ENCODE measurements at regions not wholly inside any gene's neighbourhood (a gene's known extent, or its start where the extent isn't known, plus 50 kb on each side); places are given as distances from the start of the nearest gene placed in this dataset.

DNA sequence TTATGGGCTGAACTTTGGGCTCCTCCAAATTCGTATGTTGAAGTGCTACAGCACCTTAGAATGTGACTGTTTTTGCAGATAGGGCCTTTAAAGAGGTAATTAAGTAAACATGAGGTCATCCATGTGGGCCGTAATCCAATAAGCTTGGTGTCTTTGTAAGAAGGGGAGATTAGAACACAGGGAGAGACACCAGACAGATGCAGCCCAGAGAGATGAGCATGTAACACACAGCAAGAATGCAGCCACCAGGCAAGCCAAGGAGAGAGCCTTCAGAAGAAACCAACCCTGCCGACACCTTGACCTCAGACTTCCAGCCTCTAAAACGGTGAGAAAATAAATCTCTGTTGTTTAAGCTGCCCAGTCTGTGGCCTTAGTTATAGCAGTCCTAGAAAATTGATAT, 74.3 kb downstream of the HRH4 start:
- WGBS (ENCODE audit: missing lambda C conversion rate), result 36% methylated on average over 4 of the region's 4 CpGs
- H3K4me1 ChIP-seq, result no peaks in the 10 kb centered on the region

GRCh38 chr18:24535527-24536295, 75.3 kb downstream of the HRH4 start:
- FAIRE-seq (no peak), DNase-seq (ENCODE audit: low read depth in 1 of 2, low spot score in 1 of 2) (no peak), ATAC-seq (no peak)
- WGBS (ENCODE audit: missing lambda C conversion rate), result 1% methylated on average over 3 of the region's 3 CpGs
- ChIA-PET POLR2A (no interaction called here), CTCF (no interaction called here)
- H3K4me2 ChIP-seq, result no peak overlapping the region
- H3K4me3 ChIP-seq, result no peak overlapping the region
- H3K9me3 ChIP-seq, result no peaks in the 10 kb centered on the region
- TF ChIP-seq HOXB5 (CRISPR knock-in tag; IDR thresholded peaks at IDR 0.05), result no peak
- no peak for TF ChIP-seq CHD2 (IDR thresholded peaks at IDR 0.05; ENCODE audit: low read length, partially characterized antibody)
- H3K27ac ChIP-seq, result no peak overlapping the region
- no peaks in the 10 kb centered on the region for H3K4me1 ChIP-seq

More for the DNA sequence above, 74.3 kb downstream of the HRH4 start:
- TF ChIP-seq MAFK (IDR thresholded peaks at IDR 0.05; ENCODE audit: partially characterized antibody), result no peak
- TF ChIP-seq CHD2 (IDR thresholded peaks at IDR 0.05; ENCODE audit: low read length, partially characterized antibody), result no peak
- TF ChIP-seq RFX5 (IDR thresholded peaks at IDR 0.05), result no peak
- TF ChIP-seq, protein P1, sequence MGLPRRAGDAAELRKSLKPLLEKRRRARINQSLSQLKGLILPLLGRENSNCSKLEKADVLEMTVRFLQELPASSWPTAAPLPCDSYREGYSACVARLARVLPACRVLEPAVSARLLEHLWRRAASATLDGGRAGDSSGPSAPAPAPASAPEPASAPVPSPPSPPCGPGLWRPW (IDR thresholded peaks at IDR 0.05), result no peak
- TF ChIP-seq, protein P2, sequence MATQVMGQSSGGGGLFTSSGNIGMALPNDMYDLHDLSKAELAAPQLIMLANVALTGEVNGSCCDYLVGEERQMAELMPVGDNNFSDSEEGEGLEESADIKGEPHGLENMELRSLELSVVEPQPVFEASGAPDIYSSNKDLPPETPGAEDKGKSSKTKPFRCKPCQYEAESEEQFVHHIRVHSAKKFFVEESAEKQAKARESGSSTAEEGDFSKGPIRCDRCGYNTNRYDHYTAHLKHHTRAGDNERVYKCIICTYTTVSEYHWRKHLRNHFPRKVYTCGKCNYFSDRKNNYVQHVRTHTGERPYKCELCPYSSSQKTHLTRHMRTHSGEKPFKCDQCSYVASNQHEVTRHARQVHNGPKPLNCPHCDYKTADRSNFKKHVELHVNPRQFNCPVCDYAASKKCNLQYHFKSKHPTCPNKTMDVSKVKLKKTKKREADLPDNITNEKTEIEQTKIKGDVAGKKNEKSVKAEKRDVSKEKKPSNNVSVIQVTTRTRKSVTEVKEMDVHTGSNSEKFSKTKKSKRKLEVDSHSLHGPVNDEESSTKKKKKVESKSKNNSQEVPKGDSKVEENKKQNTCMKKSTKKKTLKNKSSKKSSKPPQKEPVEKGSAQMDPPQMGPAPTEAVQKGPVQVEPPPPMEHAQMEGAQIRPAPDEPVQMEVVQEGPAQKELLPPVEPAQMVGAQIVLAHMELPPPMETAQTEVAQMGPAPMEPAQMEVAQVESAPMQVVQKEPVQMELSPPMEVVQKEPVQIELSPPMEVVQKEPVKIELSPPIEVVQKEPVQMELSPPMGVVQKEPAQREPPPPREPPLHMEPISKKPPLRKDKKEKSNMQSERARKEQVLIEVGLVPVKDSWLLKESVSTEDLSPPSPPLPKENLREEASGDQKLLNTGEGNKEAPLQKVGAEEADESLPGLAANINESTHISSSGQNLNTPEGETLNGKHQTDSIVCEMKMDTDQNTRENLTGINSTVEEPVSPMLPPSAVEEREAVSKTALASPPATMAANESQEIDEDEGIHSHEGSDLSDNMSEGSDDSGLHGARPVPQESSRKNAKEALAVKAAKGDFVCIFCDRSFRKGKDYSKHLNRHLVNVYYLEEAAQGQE (IDR thresholded peaks at IDR 0.05), result no peak
- no peak overlapping the region for H3K27ac ChIP-seq
- H3K4me2 ChIP-seq, result no peak overlapping the region
- ChIA-PET CTCF (interaction anchor here (1.2 kb wide), 1 partner anchor 9 kb away, joined by 3 read pairs; no protein-coding TSS in a partner anchor), POLR2A (no interaction called here)
- H3K4me3 ChIP-seq, result no peak overlapping the region
- DNase-seq (ENCODE audit: low read depth in 1 of 2, low spot score in 1 of 2) (no peak), ATAC-seq (no peak), FAIRE-seq (no peak)
- H3K9me3 ChIP-seq, result no peaks in the 10 kb centered on the region

GRCh38 chr18:24536326-24536725, 75.9 kb downstream of the HRH4 start:
- H3K4me3 ChIP-seq, result no peak overlapping the region
- POLR2A ChIA-PET, result no interaction called here
- ATAC-seq (no peak), FAIRE-seq (no peak), DNase-seq (ENCODE audit: low read depth in 1 of 2, low spot score in 1 of 2) (no peak)
- H3K4me2 ChIP-seq, result no peak overlapping the region
- no peak overlapping the region for H3K27ac ChIP-seq
- H3K9me3 ChIP-seq, result no peaks in the 10 kb centered on the region
- CTCF ChIA-PET, result no interaction called here
- no peaks in the 10 kb centered on the region for H3K4me1 ChIP-seq
- no peak for TF ChIP-seq RFX5 (IDR thresholded peaks at IDR 0.05)
- no peak for TF ChIP-seq KDM5A (IDR thresholded peaks at IDR 0.05)
- TF ChIP-seq JUNB (IDR thresholded peaks at IDR 0.05), result no peak
- no peak for TF ChIP-seq HOXB13 (CRISPR knock-in tag; IDR thresholded peaks at IDR 0.05; ENCODE audit: low read depth)
- no peak for TF ChIP-seq EHF (CRISPR knock-in tag; IDR thresholded peaks at IDR 0.05)
- TF ChIP-seq RCOR1 (IDR thresholded peaks at IDR 0.05; ENCODE audit: low read depth, low read length), result no peak
- TF ChIP-seq ZNF302 (CRISPR knock-in tag; IDR thresholded peaks at IDR 0.05), result no peak
- TF ChIP-seq BCL3 (IDR thresholded peaks at IDR 0.05), result no peak
- no peak for TF ChIP-seq SMC3 (IDR thresholded peaks at IDR 0.05)
- TF ChIP-seq POLR2A (IDR thresholded peaks at IDR 0.05; ENCODE audit: low read length), result no peak
- no peak for TF ChIP-seq BHLHE40 (IDR thresholded peaks at IDR 0.05; ENCODE audit: low read depth, low read length)
- TF ChIP-seq SREBF2 (IDR thresholded peaks at IDR 0.05), result no peak
- no peak for TF ChIP-seq MYC (IDR thresholded peaks at IDR 0.05; ENCODE audit: borderline replicate concordance, low read length)
- TF ChIP-seq HOXB5 (CRISPR knock-in tag; IDR thresholded peaks at IDR 0.05), result no peak
- TF ChIP-seq ZFP36 (IDR thresholded peaks at IDR 0.05; ENCODE audit: borderline replicate concordance, partially characterized antibody), result no peak
- WGBS (ENCODE audit: missing lambda C conversion rate), result 0% methylated on average over 4 of the region's 4 CpGs

All from A549 (cell line).